Middle frontal gyrus (tissue), 1 donor: ENCODE measurements at regions not wholly inside any gene's neighbourhood (a gene's known extent, or its start where the extent isn't known, plus 50 kb on each side); places are given as distances from the start of the nearest gene placed in this dataset.
"Not testable (repeated sequence)": the region's sequence is repeated elsewhere in the genome, so short reads cannot be mapped to it uniquely, and the experiment has no call there.

Experiments used
- DNase-seq: peaks from one replicate; pipeline ENCODE4 v3.0.0-alpha.2; 2015; ENCODE audit warnings: low spot score; ENCODE audit errors: extremely low spot score

- no peak for DNase-seq
Measured at GRCh38 chr4:97072666-97073065, 1070.6 kb downstream of the STPG2 start.

GRCh38 chr4:97073194-97073593, 1070.1 kb downstream of the STPG2 start:
- DNase-seq, result no peak

DNA sequence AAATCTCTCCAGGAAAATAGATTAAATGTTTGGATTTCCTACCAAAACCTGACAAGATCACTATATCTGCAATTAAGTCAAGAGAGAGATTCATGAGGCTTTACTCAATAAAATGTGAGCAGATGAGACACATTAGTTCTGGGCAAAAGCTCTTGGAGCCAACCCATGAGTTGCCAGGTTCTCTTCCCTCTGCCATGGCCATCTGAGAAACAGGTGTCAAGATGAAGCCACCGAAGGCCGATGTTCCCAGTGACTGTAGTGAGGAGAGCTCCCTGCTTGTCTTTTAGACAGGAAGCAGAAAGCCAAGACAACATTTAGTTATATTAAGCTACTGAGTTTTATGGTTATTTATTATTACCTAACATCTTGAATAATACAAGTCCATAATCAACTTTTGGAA, 1068.7 kb downstream of the STPG2 start:
- DNase-seq, result no peak

DNA sequence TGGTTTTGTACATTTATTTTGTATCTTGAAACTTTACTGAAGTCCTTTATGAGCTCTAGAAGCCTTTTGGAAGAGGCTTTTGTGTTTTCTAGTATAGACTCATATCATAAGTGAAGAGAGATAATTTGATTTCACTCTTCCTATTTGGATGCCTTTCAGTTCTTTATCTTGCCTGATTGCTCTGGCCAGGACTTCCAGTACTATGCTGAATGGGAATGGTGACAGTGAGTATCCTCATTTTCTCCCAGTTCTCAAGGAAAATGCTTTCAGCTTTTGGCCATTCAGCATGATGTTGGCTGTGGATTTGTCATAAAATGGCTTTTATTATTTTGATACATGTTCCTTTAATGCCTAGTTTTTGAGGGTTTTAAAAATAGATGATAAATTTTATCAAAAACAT, 1061.3 kb downstream of the STPG2 start:
- DNase-seq, result no peak

GRCh38 chr4:97097036-97097435, 1046.2 kb downstream of the STPG2 start:
- DNase-seq, result not testable (repeated sequence)

DNA sequence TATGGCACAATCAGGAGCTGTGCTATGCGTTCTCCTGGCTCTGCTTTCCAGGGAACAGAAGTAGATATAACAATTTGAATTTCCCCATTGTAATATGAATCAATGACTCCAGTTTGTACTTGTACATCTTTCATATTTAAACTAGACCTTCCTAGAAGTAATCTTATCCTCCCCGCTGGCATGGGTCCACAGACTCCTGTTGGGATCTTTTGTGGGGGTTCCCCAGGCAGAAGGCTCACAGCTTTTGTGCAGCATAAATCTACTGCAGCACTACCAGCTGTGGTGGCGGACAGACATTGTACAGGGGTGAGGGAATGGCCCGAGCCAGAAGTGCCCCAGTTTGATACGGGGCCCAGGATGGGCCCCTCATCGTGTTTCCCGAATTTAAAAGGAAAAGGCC, 1042.1 kb downstream of the STPG2 start:
- not testable (repeated sequence) for DNase-seq

GRCh38 chr4:97103252-97103651, 1040.0 kb downstream of the STPG2 start:
- DNase-seq, result no peak

- DNase-seq, result no peak
Measured at GRCh38 chr4:97104006-97104405, 1039.3 kb downstream of the STPG2 start.

- no peak for DNase-seq
Measured at GRCh38 chr4:97104666-97105065, 1038.6 kb downstream of the STPG2 start.

GRCh38 chr4:97105347-97106099, 1037.8 kb downstream of the STPG2 start:
- no peak for DNase-seq

- no peak for DNase-seq
Measured at GRCh38 chr4:97106161-97106560, 1037.1 kb downstream of the STPG2 start.

- no peak for DNase-seq
Measured at GRCh38 chr4:97110506-97110905, 1032.8 kb downstream of the STPG2 start.

DNA sequence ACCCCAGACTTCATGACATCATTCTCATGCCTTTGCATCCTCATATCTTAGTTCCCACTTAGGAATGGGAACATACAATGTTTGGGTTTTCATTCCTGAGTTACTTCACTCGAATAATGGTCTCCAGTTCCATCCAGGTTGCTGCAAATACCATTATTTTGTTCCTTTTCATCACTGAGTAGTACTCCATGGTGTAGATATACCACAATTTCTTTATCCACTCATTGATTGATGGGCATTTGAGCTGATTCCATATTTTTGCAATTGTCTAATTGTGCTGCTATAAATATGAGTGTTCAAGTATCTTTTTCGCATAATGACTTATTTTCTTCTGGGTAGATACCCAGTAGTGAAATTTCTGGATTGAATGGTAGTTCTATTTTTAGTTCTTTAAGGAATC, 1026.8 kb downstream of the STPG2 start:
- DNase-seq, result no peak

DNA sequence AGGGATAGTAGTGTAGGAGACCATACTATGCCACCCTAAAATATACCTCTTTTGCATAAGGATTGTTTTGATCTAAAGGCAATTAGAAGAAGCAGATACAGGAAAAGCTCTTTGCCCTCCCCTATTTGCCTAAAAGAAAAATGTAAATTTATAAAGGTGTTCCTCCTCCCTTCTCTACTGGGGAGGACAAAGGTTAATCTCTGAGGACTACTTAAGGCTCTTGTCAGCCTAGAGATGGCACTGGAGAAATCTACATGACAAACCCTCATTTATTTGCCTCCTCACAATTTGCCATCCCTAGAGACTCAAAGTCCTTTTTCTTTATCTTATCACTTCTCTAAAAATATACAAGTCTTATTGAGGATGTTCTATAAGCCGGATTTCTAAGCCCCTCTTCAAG, 1021.8 kb downstream of the STPG2 start:
- no peak for DNase-seq

GRCh38 chr4:97123573-97123972, 1019.7 kb downstream of the STPG2 start:
- DNase-seq, result no peak

- DNase-seq, result no peak
Measured at GRCh38 chr4:97132435-97132834, 1010.8 kb downstream of the STPG2 start.

- DNase-seq, result no peak
Measured at GRCh38 chr4:97134456-97134855, 1008.8 kb downstream of the STPG2 start.

DNA sequence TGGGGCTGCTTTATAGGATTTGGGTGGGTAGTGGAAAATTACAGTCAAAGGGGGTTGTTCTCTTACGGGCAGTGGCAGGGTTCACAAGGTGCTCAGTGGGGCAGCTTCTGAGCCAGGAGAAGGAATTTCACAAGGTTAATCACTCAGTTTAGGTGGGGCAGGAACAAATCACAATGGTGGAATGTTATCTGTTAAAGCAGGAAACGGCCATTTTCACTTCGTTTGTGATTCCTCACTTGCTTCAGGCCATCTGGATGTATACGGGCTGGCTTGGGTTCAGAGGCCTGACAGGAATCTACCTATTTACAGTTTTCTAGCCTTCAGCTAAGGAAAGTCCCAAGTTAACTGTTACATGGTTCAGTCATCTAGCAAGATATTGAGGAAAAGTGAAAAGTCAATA, 1003.5 kb downstream of the STPG2 start:
- no peak for DNase-seq

DNA sequence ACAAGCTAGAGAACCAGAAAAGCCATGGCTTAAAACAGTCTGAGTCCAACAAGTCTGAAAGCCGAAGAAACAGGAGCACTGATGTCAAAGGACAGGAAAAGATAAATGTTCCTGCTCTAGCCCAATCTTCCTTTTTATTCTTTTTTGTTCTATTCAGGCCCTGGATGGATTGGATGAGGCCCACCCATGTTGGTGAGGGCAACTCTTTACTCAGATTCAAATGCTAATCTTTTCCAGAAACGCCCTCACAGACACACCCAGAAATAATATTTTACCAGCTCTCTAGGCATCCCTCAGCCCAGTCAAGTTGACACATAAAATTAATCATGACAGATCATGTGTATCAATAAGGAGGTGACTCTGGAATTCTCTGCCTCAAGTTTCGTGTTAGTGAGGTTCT, 1002.7 kb downstream of the STPG2 start:
- no peak for DNase-seq

DNA sequence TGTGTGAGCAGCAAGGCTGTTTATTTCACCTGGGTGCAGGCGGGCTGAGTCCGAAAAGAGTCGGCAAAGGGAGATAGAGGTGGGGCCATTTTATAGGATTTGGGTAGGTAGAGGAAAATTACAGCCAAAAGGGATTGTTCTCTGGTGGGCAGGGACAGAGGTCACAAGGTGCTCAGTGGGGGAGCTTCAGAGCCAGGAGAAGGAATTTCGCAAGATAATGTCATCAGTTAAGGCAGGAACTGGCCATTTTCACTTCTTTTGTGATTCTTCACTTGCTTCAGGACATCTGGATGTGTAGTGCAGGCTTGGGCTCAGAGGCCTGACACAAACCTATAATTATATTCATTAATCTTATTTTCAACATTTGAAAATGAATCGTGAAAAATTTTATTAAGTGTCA, 1001.9 kb downstream of the STPG2 start:
- not testable (repeated sequence) for DNase-seq

GRCh38 chr4:97142410-97142809, 1000.9 kb downstream of the STPG2 start:
- no peak for DNase-seq

- DNase-seq, result no peak
Measured at GRCh38 chr4:97142893-97143292, 1000.4 kb downstream of the STPG2 start.

DNA sequence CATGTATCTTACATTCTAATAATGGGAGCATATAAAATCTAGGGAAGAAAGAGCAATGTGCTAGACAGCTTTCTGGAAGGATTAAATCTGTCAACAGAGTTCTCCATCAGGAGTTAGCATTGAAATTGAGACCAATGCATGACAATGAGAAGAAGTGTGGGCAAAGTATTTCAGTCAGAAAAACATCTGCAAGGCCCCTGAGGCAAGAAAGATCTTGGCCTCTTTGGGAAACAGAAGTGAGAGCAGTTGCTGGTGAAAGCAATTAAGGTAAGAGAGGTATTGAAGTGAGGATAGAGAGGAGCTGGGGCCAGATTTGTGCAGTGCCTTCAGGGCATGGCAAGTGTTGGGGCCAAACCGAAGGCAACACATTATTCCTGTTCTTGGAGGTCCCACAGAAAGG, 999.1 kb downstream of the STPG2 start:
- DNase-seq, result no peak

DNA sequence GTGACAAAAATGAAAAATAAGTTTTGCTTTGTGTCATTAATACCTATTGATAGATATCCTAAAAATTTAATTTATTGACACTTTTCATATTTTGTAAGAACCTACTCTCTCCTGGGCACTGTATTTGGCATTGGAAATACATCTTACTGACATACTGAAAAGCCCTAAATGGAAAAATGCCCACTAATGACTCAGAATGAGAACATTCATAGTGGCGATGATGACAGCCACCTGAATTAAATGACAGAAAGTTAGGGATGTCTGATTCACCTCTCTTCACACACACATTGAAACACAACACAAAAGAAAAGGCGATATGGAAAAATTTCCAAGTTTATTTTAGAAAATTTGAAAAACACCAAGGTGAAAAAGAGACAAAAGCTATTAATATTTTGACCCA, 992.3 kb downstream of the STPG2 start:
- no peak for DNase-seq
